A549 (cell line): ENCODE measurements at regions not wholly inside any gene's neighbourhood (a gene's known extent, or its start where the extent isn't known, plus 50 kb on each side); places are given as distances from the start of the nearest gene placed in this dataset.

Experiments
- BHLHE40 ChIP-seq: IDR thresholded peaks from 2 replicates; pipeline ENCODE4 v1.6.1; 2012; ENCODE audit warnings: low read depth, low read length, inconsistent platforms
- MAX ChIP-seq: IDR thresholded peaks from 2 replicates; pipeline ENCODE4 v1.6.1; 2012
- MAZ ChIP-seq: fragments of 150-350 bp; IDR thresholded peaks from 2 replicates; pipeline ENCODE4 v1.6.1; 2014; ENCODE audit warnings: antibody characterized with exemption, low read depth, low read length, borderline replicate concordance
- POLR2A ChIP-seq: IDR thresholded peaks from 2 replicates; pipeline ENCODE4 v1.6.1; 2012; ENCODE audit warnings: mild to moderate bottlenecking, low read length
- RCOR1 ChIP-seq: fragments of 150-350 bp; IDR thresholded peaks from 2 replicates; pipeline ENCODE4 v1.6.1; 2014; ENCODE audit warnings: antibody characterized with exemption, low read length, low read depth
- TF ChIP-seq, protein P1 (sequence below): fragments of >200 bp; sonication (Bioruptor Twin); formaldehyde crosslinking; IDR thresholded peaks from 3 replicates; pipeline ENCODE4 v1.5.1; 2016

DNA sequence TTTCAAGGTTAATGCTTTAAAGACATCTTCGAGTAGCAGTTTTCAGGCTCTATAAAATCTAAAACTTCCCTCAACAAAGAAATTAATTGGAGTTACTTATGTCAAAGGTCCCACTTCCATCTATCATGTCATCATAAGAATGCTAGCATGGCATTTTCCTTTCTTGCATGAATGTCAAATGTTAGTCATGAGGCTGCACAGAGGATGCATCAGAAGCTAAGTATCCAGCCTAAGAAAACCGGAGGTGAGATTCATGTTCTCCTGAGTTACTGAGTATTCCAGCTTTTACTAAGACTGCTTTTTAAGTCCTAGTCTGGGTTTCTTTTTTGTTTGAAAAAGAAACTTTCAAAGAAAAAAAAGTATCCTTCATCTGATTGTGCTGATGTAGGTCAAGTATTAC is 130.6 kb upstream of the CDH19 start:
- TF ChIP-seq, protein P1, sequence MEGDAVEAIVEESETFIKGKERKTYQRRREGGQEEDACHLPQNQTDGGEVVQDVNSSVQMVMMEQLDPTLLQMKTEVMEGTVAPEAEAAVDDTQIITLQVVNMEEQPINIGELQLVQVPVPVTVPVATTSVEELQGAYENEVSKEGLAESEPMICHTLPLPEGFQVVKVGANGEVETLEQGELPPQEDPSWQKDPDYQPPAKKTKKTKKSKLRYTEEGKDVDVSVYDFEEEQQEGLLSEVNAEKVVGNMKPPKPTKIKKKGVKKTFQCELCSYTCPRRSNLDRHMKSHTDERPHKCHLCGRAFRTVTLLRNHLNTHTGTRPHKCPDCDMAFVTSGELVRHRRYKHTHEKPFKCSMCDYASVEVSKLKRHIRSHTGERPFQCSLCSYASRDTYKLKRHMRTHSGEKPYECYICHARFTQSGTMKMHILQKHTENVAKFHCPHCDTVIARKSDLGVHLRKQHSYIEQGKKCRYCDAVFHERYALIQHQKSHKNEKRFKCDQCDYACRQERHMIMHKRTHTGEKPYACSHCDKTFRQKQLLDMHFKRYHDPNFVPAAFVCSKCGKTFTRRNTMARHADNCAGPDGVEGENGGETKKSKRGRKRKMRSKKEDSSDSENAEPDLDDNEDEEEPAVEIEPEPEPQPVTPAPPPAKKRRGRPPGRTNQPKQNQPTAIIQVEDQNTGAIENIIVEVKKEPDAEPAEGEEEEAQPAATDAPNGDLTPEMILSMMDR: no peak
- TF ChIP-seq BHLHE40 (no peak), MAX (no peak), RCOR1 (no peak), MAZ (no peak), POLR2A (no peak)
